HepG2 (cell line): ENCODE measurements at regions not wholly inside any gene's neighbourhood (a gene's known extent, or its start where the extent isn't known, plus 50 kb on each side); places are given as distances from the start of the nearest gene placed in this dataset.

Experiments used
- ATAC-seq: fragments of 200-7000 bp; cut with Tn5 transposase; 3 replicates; pipeline ENCODE4 v1.9.1; 2020; ENCODE audit warnings: mild to moderate bottlenecking, moderate library complexity
- BruUV-seq: library from RNA; stranded (reverse); fragments of 400-500 nt; replicated peaks from 2 replicates; lab custom pipeline; 2021; lab: Mats Ljungman, UMichigan
- CTCF ChIA-PET: fragments of 300-600 bp; formaldehyde crosslinking; extraction: SDS; loops from one replicate; lab custom pipeline; 2021; ENCODE audit warnings: low total read pairs, inconsistent platforms, low intra/inter-chr PET ratio; lab: Yijun Ruan, JAX
- POLR2A ChIA-PET: fragments of 350-600 bp; sonication (Branson Sonifier 250); formaldehyde crosslinking; loops from one replicate; lab custom pipeline; 2020; ENCODE audit warnings: antibody characterized with exemption, inconsistent platforms; lab: Yijun Ruan, JAX
- DNase-seq: peaks from one replicate; pipeline ENCODE4 v3.0.0-alpha.2; 2015; ENCODE audit warnings: low spot score
- FAIRE-seq: peaks from 3 replicates; lab custom pipeline; 2011; peaks lifted over from hg19 to GRCh38; lab: Jason Lieb, UNC
- H2AFZ ChIP-seq: one replicate; pipeline ENCODE4 v1.6.1; 2011; ENCODE audit warnings: low read length, inconsistent platforms
- H3K27ac ChIP-seq: fragments of 300-600 bp; 3 replicates; pipeline ENCODE4 v1.8.0; 2011; ENCODE audit warnings: mixed run types, mild to moderate bottlenecking, mixed read lengths, low read length, inconsistent platforms; ENCODE audit not compliant: insufficient read depth; ENCODE audit errors: extremely low read length
- H3K27me3 ChIP-seq, 2 experiments: fragments of 200-600 bp in 1 of 2; 2 replicates in 1 of 2; 3 replicates in 1 of 2; pipeline versions ENCODE4 v1.6.0 to v1.8.0; 2011; ENCODE audit warnings: low read length in 2 of 2, mild to moderate bottlenecking in 2 of 2, moderate library complexity in 2 of 2, inconsistent platforms in 1 of 2; ENCODE audit not compliant: insufficient read depth in 2 of 2, control insufficient read depth in 1 of 2
- H3K36me3 ChIP-seq, 2 experiments: fragments of 200-600 bp in 1 of 2; replicated peaks in 1 of 2; 2 replicates in 1 of 2; 3 replicates in 1 of 2; pipeline versions ENCODE4 v1.5.1 to v1.8.0; 2011; ENCODE audit warnings: low read length in 2 of 2, inconsistent platforms in 1 of 2; ENCODE audit not compliant: insufficient read depth in 2 of 2, control insufficient read depth in 1 of 2
- H3K4me1 ChIP-seq: 2 replicates; pipeline ENCODE4 v1.5.1; 2012; ENCODE audit warnings: low read length, inconsistent platforms; ENCODE audit not compliant: insufficient read depth
- H3K4me2 ChIP-seq: 2 replicates; pipeline ENCODE4 v1.6.0; 2011; ENCODE audit warnings: low read depth, low read length, inconsistent platforms
- H3K4me3 ChIP-seq, 3 experiments: fragments of 200-600 bp in 1 of 3; sonication (generic), shearing (Covaris generic) in 1 of 3; replicated peaks in 1 of 3; 2 replicates each; pipeline ENCODE4 v1.5.1; 2011 to 2016; ENCODE audit warnings: low read length in 3 of 3, inconsistent platforms in 2 of 3, low read depth in 2 of 3, mild to moderate bottlenecking in 2 of 3, control low read depth in 1 of 3, mixed read lengths in 1 of 3; ENCODE audit not compliant: insufficient read depth in 1 of 3
- H3K79me2 ChIP-seq: one replicate; pipeline ENCODE4 v1.6.1; 2011; ENCODE audit warnings: low read length, inconsistent platforms; ENCODE audit not compliant: insufficient read depth
- H3K9ac ChIP-seq: 2 replicates; pipeline ENCODE4 v1.6.0; 2011; ENCODE audit warnings: mild to moderate bottlenecking, low read depth, low read length, inconsistent platforms; ENCODE audit not compliant: insufficient read depth
- H3K9me3 ChIP-seq: 2 replicates; pipeline ENCODE4 v1.5.1; 2012; ENCODE audit warnings: mild to moderate bottlenecking, low read length
- H4K20me1 ChIP-seq: 2 replicates; pipeline ENCODE4 v1.6.0; 2011; ENCODE audit warnings: inconsistent platforms, mild to moderate bottlenecking, low read length, moderate library complexity; ENCODE audit not compliant: insufficient read depth
- ARID3A ChIP-seq: IDR thresholded peaks from 2 replicates; pipeline ENCODE4 v1.6.1; 2012; ENCODE audit warnings: low read depth, low read length, improper control_type of control experiment
- ARID5B ChIP-seq: IDR thresholded peaks from 2 replicates; pipeline ENCODE4 v1.4.0; 2020; ENCODE audit warnings: mild to moderate bottlenecking, missing genetic modification reagents
- FLYWCH1 ChIP-seq: sonication (generic); formaldehyde crosslinking; IDR thresholded peaks from 2 replicates; pipeline ENCODE4 v1.8.1; 2023; ENCODE audit warnings: mild to moderate bottlenecking, missing genetic modification reagents
- HOXA5 ChIP-seq: sonication (generic); formaldehyde crosslinking; IDR thresholded peaks from 2 replicates; pipeline ENCODE4 v1.4.0; 2020; ENCODE audit warnings: missing genetic modification reagents
- JUND ChIP-seq: sonication (generic); formaldehyde crosslinking; IDR thresholded peaks from 2 replicates; pipeline ENCODE4 v1.8.0; 2022; ENCODE audit warnings: mild to moderate bottlenecking, missing genetic modification reagents
- KDM4B ChIP-seq: sonication (generic); formaldehyde crosslinking; IDR thresholded peaks from 2 replicates; pipeline ENCODE4 v1.4.0; 2020; ENCODE audit warnings: missing genetic modification reagents
- MBNL3 ChIP-seq: fragments of 250-450 bp; sonication (Bioruptor Pico); conservative IDR thresholded peaks from 2 replicates; pipeline ENCODE4 v1.8.0; 2022; ENCODE audit warnings: mild to moderate bottlenecking, inconsistent platforms
- PCBP2 ChIP-seq: fragments of 200-400 bp; formaldehyde crosslinking; optimal IDR thresholded peaks from 2 replicates; pipeline ENCODE3; 2018; ENCODE audit warnings: low read length, low read depth; ENCODE audit not compliant: poor library complexity, severe bottlenecking
- STAT6 ChIP-seq: sonication (generic); formaldehyde crosslinking; IDR thresholded peaks from 2 replicates; pipeline ENCODE4 v1.4.0; 2020; ENCODE audit warnings: missing genetic modification reagents, mild to moderate bottlenecking, borderline replicate concordance
- SUZ12 ChIP-seq: fragments of 150-350 bp; IDR thresholded peaks from 2 replicates; pipeline ENCODE4 v1.6.1; 2014; ENCODE audit warnings: low read depth, low read length
- YEATS4 ChIP-seq: sonication (generic); formaldehyde crosslinking; IDR thresholded peaks from 2 replicates; pipeline ENCODE4 v1.4.0; 2020; ENCODE audit warnings: missing genetic modification reagents, borderline replicate concordance
- ZBTB8A ChIP-seq: sonication (generic); formaldehyde crosslinking; IDR thresholded peaks from 2 replicates; pipeline ENCODE4 v1.4.0; 2020; ENCODE audit warnings: mild to moderate bottlenecking, low read depth, missing genetic modification reagents, borderline replicate concordance
- ZFY ChIP-seq: sonication (generic); formaldehyde crosslinking; IDR thresholded peaks from 2 replicates; pipeline ENCODE4 v1.4.0; 2020; ENCODE audit warnings: missing genetic modification reagents
- ZNF205 ChIP-seq: IDR thresholded peaks from 2 replicates; pipeline ENCODE4 v1.6.1; 2018; ENCODE audit warnings: missing biosample characterization, missing genetic modification reagents
- ZNF644 ChIP-seq: IDR thresholded peaks from 2 replicates; pipeline ENCODE4 v1.6.1; 2016; ENCODE audit warnings: low read depth
- in situ Hi-C: cut with HindIII; loops from 2 replicates; pipeline ENCODE4 v1.10.0; 2017; ENCODE audit warnings: low pct_unique_long_range_greater_than_20kb; ENCODE audit not compliant: extremely low pct_ligation_motif_present
- intact Hi-C: fragments of 100-400 bp; cut with micrococcal nuclease; formaldehyde crosslinking; loops from one replicate; pipeline ENCODE4 v1.10.0; 2022; ENCODE audit not compliant: unreplicated experiment

GRCh38 chr2:163822033-163822432 is 86.2 kb upstream of the FIGN start:
- FAIRE-seq: no peak
- no peak overlapping the region for H3K27ac ChIP-seq
- no peak for ATAC-seq
- H3K4me3 ChIP-seq: no peak overlapping the region
- no peak overlapping the region for H3K9ac ChIP-seq
- no peaks in the 10 kb centered on the region for H3K36me3 ChIP-seq
- no peak for TF ChIP-seq ZNF205 (CRISPR knock-in tag)
- TF ChIP-seq STAT6 (CRISPR knock-in tag): no peak
- TF ChIP-seq ARID5B (CRISPR knock-in tag): no peak
- no peak for TF ChIP-seq ZBTB8A (CRISPR knock-in tag)
- TF ChIP-seq JUND (CRISPR knock-in tag): no peak
- TF ChIP-seq SUZ12: no peak
- no peak for TF ChIP-seq PCBP2
- TF ChIP-seq ZNF644 (CRISPR knock-in tag): no peak
- TF ChIP-seq ARID3A: no peak
- no peak for TF ChIP-seq MBNL3 (CRISPR knock-in tag)
- no peak for TF ChIP-seq YEATS4 (CRISPR knock-in tag)
- no peak for TF ChIP-seq ZFY
- no peak for TF ChIP-seq KDM4B (CRISPR knock-in tag)
- no peak for TF ChIP-seq HOXA5 (CRISPR knock-in tag)
- TF ChIP-seq FLYWCH1: no peak
- no peaks in the 10 kb centered on the region for H3K9me3 ChIP-seq
- no peak overlapping the region for H3K4me2 ChIP-seq
- H3K79me2 ChIP-seq: no peaks in the 10 kb centered on the region
- ChIA-PET POLR2A (no interaction called here), CTCF (no interaction called here)
- DNase-seq: no peak
- in situ Hi-C loops (no loop called here), intact Hi-C loops (no loop called here)
- no peaks in the 10 kb centered on the region for H3K4me1 ChIP-seq
- no peaks in the 10 kb centered on the region for H3K27me3 ChIP-seq
- no TSS peak for BruUV-seq
- H4K20me1 ChIP-seq: no peaks in the 10 kb centered on the region
- H2AFZ ChIP-seq: no peak overlapping the region
